ENCODE measurements at regions not wholly inside any gene's neighbourhood (a gene's known extent, or its start where the extent isn't known, plus 50 kb on each side); places are given as distances from the start of the nearest gene placed in this dataset.
"Not testable (repeated sequence)": the region's sequence is repeated elsewhere in the genome, so short reads cannot be mapped to it uniquely, and the experiment has no call there.

DNA sequence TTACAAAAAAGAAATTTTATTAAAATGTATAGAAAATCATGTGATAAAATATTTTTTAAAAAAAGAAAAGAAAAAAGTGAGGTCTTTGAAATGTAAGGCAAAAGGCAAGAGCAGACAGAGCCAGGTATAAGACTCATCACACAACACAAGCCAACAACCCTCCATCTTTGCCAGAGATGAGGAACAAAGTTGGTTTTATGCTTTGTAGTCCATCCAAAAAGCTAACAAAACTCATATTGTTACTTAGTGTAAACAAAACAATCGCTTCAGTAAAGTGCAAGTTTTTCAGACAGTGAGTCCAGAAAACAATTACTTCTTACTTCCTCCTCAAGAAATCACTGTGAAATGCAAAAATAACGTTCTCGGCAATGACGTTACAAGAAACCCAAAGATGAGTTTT lies 233.9 kb upstream of the FRG1 start:
- TF ChIP-seq CTCF (IDR thresholded peaks at IDR 0.05; ENCODE audit: low read depth, low read length, poor library complexity, severe bottlenecking); EZH2phosphoT487 (IDR thresholded peaks at IDR 0.05; ENCODE audit: borderline replicate concordance, low read length): not testable (repeated sequence)

Measured in DOHH2 (cell line).